ENCODE measurements at regions not wholly inside any gene's neighbourhood (a gene's known extent, or its start where the extent isn't known, plus 50 kb on each side); places are given as distances from the start of the nearest gene placed in this dataset.

DNA sequence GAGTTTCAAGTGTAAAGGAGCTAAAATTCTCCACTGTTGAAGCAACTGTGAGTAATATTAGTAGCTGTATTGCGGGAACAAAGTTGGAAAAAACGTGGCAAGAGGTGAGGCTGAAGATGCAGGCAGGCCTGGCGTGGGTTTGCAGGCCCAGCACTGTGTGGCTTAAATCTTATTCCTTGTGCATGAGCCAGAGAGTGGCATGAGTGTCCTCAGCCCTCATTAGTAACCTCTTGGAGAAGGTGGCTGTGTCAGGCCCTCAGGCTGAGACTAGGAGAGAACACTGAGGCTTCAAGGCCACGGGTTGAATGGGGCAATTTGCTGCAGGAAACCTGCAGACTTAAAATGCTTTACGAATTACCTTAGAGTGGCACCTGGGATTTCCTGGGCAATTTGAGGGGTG is 372.7 kb upstream of the CITED2 start:
- H3K9me3 ChIP-seq = no peaks in the 10 kb centered on the region
- H3K27me3 ChIP-seq = no peaks in the 10 kb centered on the region
- no peak overlapping the region for H3K4me3 ChIP-seq
- peak overlapping the region in 1 of 4 donors; percentile 1 for H3K27ac ChIP-seq
- peaks cover 0 to 13% (median 3%) of the 10 kb centered on the region in 4 donors for H3K4me1 ChIP-seq
- no peaks in the 10 kb centered on the region for H3K36me3 ChIP-seq
- no peak for DNase-seq
- TF ChIP-seq POLR2A (IDR thresholded peaks at IDR 0.05) = no peak
- TF ChIP-seq, protein P1, sequence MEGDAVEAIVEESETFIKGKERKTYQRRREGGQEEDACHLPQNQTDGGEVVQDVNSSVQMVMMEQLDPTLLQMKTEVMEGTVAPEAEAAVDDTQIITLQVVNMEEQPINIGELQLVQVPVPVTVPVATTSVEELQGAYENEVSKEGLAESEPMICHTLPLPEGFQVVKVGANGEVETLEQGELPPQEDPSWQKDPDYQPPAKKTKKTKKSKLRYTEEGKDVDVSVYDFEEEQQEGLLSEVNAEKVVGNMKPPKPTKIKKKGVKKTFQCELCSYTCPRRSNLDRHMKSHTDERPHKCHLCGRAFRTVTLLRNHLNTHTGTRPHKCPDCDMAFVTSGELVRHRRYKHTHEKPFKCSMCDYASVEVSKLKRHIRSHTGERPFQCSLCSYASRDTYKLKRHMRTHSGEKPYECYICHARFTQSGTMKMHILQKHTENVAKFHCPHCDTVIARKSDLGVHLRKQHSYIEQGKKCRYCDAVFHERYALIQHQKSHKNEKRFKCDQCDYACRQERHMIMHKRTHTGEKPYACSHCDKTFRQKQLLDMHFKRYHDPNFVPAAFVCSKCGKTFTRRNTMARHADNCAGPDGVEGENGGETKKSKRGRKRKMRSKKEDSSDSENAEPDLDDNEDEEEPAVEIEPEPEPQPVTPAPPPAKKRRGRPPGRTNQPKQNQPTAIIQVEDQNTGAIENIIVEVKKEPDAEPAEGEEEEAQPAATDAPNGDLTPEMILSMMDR (IDR thresholded peaks at IDR 0.05) = no peak

- Histone ChIP-seq H3K27me3 (no peaks in the 10 kb centered on the region), H3K9me3 (no peaks in the 10 kb centered on the region), H3K4me3 (no peak overlapping the region), H3K27ac (peak overlapping the region in 1 of 4 donors; percentile 50), H3K36me3 (no peaks in the 10 kb centered on the region), H3K4me1 (peaks cover 0 to 13% (median 3%) of the 10 kb centered on the region in 4 donors)
- no peak for TF ChIP-seq POLR2A (IDR thresholded peaks at IDR 0.05)
- TF ChIP-seq, protein P1 (IDR thresholded peaks at IDR 0.05) = no peak
- no peak for DNase-seq
These were observed 370.4 kb upstream of the CITED2 start for GRCh38 chr6:139744891-139745290.

DNA sequence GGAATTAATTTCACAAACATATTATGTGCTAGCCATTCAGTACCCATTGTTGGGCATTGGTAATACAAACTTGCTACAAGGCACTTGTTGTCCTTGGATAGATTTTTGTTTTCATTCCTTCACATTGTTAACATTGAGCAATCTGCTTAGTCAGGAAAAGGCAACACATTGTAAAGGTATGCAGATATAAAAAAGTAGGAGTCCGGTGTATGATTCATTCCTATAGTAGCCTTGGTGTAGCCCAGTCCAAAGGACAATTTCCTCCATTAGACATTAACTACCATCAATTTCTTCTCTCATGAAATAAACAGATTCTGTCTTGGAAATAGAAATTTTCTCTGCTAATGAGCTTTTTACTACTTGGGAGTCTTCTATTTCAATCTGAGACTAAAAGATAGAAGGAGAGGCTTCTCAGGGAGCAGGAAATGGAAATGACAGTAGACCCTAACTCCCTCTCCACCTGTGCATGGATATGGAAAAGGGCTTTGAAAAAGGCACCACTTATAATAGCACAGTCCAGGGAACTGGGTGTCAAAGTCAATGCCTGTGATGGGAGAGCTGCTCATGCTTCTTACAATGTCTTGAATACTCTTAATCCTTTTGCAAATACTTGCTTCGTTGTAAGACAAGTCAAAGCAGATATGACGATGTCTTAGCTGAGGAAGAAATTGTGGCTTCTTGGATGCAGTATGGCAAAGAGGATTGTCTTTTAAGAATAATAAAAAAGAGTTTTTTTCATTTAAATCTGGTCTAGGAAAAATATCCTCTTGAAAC is 369.4 kb upstream of the CITED2 start:
- no peaks in the 10 kb centered on the region for H3K36me3 ChIP-seq
- TF ChIP-seq, protein P1 (IDR thresholded peaks at IDR 0.05) = no peak
- no peak for TF ChIP-seq POLR2A (IDR thresholded peaks at IDR 0.05)
- no peak overlapping the region for H3K4me3 ChIP-seq
- no peak for DNase-seq
- H3K9me3 ChIP-seq = no peaks in the 10 kb centered on the region
- peaks cover 0 to 13% (median 3%) of the 10 kb centered on the region in 4 donors for H3K4me1 ChIP-seq
- no peaks in the 10 kb centered on the region for H3K27me3 ChIP-seq
- peak overlapping the region in 2 of 4 donors; percentile 50 to 59 for H3K27ac ChIP-seq

DNA sequence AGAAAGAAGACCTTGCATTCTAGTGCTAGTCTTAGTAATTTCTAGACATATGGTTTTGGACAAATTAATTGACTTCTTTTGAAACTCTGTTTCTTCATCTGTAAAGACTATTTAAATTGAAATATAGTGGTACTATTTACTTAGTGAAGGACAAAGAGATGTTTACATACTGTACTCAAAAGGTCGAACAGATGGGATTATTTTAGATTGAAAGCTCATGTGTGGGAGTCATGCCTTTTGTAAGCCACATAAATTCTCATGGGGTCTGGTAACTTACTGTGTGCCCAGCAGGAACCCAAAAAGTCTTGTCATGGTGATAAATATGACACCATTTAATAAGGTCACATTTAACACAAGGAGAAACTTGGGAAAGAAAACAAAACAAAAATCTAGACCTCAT is 368.2 kb upstream of the CITED2 start:
- H3K27me3 ChIP-seq = no peaks in the 10 kb centered on the region
- no peaks in the 10 kb centered on the region for H3K36me3 ChIP-seq
- H3K9me3 ChIP-seq = no peaks in the 10 kb centered on the region
- no peak overlapping the region for H3K4me3 ChIP-seq
- no peak for TF ChIP-seq POLR2A (IDR thresholded peaks at IDR 0.05)
- TF ChIP-seq, protein P1 (IDR thresholded peaks at IDR 0.05) = no peak
- no peak overlapping the region for H3K27ac ChIP-seq
- H3K4me1 ChIP-seq = peaks cover 0 to 5% (median 0%) of the 10 kb centered on the region in 4 donors
- no peak for DNase-seq

DNA sequence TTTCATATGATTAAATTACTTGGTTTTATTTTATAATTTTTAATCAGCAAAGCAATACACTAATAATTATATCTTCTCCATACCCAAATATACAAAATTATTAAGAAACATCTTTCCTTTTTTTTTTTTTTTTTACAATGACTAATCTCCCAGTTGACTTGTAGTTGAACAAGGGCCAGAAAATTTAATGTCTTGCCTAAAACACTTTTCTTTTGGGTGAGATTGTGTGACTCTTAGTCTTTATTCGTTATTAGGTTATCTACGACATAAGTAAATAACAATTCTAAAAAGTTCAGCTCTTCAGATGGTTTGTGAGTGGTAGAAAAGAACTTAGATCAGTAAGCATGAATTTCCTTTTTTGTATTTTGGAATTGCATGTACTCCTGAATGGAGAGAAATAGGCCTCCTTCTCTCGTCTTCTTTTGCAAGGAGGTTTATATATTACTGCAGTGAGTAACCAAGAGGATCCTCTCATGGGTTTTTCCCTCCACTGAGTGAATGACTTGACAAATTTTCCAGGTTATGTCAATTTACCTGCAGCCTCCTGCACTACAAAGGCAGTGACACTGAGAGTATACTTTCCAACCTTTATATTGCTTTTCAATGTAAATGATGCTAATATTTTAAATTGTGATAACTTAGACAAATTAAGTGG is 364.5 kb upstream of the CITED2 start:
- Histone ChIP-seq H3K9me3 (no peaks in the 10 kb centered on the region), H3K27ac (no peak overlapping the region), H3K4me3 (no peak overlapping the region), H3K36me3 (no peaks in the 10 kb centered on the region), H3K4me1 (no peaks in the 10 kb centered on the region), H3K27me3 (no peaks in the 10 kb centered on the region)
- no peak for DNase-seq
- no peak for TF ChIP-seq POLR2A (IDR thresholded peaks at IDR 0.05)
- TF ChIP-seq, protein P1 (IDR thresholded peaks at IDR 0.05) = no peak

Measured in Peyer's patch (tissue), 4 donors.